SKM-1 treated with dmso at 0.1 percent for 144 hours (cell line): ENCODE measurements at regions not wholly inside any gene's neighbourhood (a gene's known extent, or its start where the extent isn't known, plus 50 kb on each side); places are given as distances from the start of the nearest gene placed in this dataset.

ENCODE experiments used
- DNase-seq: peaks from one replicate; lab custom pipeline; 2025; ENCODE audit not compliant: unreplicated experiment; lab: John Stamatoyannopoulos, UW

GRCh38 chr18:32544088-32544487 lies 73.4 kb upstream of the GAREM1 start:
- no peak for DNase-seq

- DNase-seq: peak; percentile 42
Measured at GRCh38 chr18:32542221-32542798, 71.6 kb upstream of the GAREM1 start.

- DNase-seq: peak; percentile 90
Measured at GRCh38 chr18:32530947-32531651, 60.4 kb upstream of the GAREM1 start.

DNA sequence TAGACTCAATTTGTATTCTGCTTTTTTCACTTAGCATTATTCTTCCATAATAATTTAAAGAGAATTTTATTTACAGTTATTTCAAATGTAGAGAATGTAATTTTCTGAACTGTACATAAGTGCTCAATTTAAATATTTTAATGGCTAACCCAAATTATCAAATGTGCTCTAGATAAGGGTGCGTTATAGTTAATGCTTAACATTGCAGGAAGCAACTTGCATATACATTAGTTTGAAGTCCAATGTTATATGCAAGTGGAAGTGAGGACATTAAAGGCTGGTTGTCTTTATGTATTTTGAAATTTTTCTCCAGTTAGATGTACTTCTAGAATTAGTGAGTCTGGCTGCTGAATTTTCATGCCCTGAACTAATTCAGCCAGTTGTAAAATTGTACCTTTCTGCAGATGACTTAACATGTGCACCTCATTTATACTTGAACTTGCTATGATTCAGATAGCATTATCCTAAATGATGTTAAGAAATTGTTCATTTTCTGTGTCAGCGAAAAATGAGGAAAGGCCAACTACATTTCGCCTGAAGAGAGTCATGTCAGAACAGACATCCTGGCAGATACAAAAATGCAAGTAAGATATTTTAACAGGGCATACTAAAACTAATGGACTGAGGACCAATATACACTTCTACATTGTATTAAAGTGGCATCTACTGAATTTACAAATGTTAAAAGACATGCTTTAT lies 59.2 kb upstream of the GAREM1 start:
- no peak for DNase-seq

- no peak for DNase-seq
Measured at GRCh38 chr18:32520771-32521170, 50.1 kb upstream of the GAREM1 start.
